GM23338 (cell line): ENCODE measurements at regions not wholly inside any gene's neighbourhood (a gene's known extent, or its start where the extent isn't known, plus 50 kb on each side); places are given as distances from the start of the nearest gene placed in this dataset.

Experiments
- ATAC-seq: fragments of 200-7000 bp; cut with Tn5 transposase; 3 replicates; pipeline ENCODE4 v1.9.1; 2020
- DNase-seq: peaks from one replicate; pipeline ENCODE4 v3.0.0-alpha.2; 2015; ENCODE audit warnings: low spot score
- H2AFZ ChIP-seq: fragments of 200-600 bp; sonication (generic); 2 replicates; pipeline ENCODE4 v1.8.0; 2016; ENCODE audit warnings: antibody characterized with exemption, mild to moderate bottlenecking, moderate library complexity
- H3F3A ChIP-seq: fragments of 200-600 bp; sonication (generic); replicated peaks from 2 replicates; pipeline ENCODE4 v1.8.0; 2017; ENCODE audit warnings: antibody characterized with exemption, mixed run types, low read depth
- H3K27ac ChIP-seq: fragments of 200-600 bp; sonication (generic); 2 replicates; pipeline ENCODE4 v1.6.1; 2016; ENCODE audit warnings: low read depth
- H3K27me3 ChIP-seq: fragments of 200-600 bp; sonication (generic); 2 replicates; pipeline ENCODE4 v1.8.0; 2016; ENCODE audit warnings: mild to moderate bottlenecking, mixed run types, moderate library complexity; ENCODE audit not compliant: insufficient read depth
- H3K36me3 ChIP-seq: fragments of 200-600 bp; sonication (generic); 2 replicates; pipeline ENCODE4 v1.8.0; 2016; ENCODE audit warnings: mild to moderate bottlenecking; ENCODE audit not compliant: insufficient read depth
- H3K4me1 ChIP-seq: fragments of 200-600 bp; sonication (generic); 2 replicates; pipeline ENCODE4 v1.8.0; 2016; ENCODE audit warnings: mild to moderate bottlenecking, moderate library complexity; ENCODE audit not compliant: insufficient read depth
- H3K4me2 ChIP-seq: fragments of 200-600 bp; sonication (generic); 2 replicates; pipeline ENCODE4 v1.7.1; 2017; ENCODE audit warnings: mixed run types
- H3K4me3 ChIP-seq: fragments of 200-600 bp; sonication (generic); 2 replicates; pipeline ENCODE4 v1.6.1; 2016; ENCODE audit warnings: mixed run types
- H3K79me2 ChIP-seq: fragments of 200-600 bp; sonication (generic); replicated peaks from 2 replicates; pipeline ENCODE4 v1.8.0; 2017; ENCODE audit warnings: mild to moderate bottlenecking; ENCODE audit not compliant: insufficient read depth
- H3K9me2 ChIP-seq: fragments of 200-600 bp; sonication (generic); 2 replicates; pipeline ENCODE4 v1.8.0; 2017; ENCODE audit not compliant: insufficient read depth
- H4K20me1 ChIP-seq: fragments of 200-600 bp; sonication (generic); replicated peaks from 2 replicates; pipeline ENCODE4 v1.8.0; 2017; ENCODE audit warnings: mild to moderate bottlenecking; ENCODE audit not compliant: insufficient read depth
- H3K27ac Mint-ChIP-seq: 2 replicates; pipeline ENCODE4 v1.8.0; 2020; ENCODE audit warnings: inconsistent platforms, mild to moderate bottlenecking, moderate library complexity, mixed read lengths
- H3K27me3 Mint-ChIP-seq: 3 replicates; pipeline ENCODE4 v1.8.0; 2022; ENCODE audit warnings: low read depth, mild to moderate bottlenecking, moderate library complexity, mixed read lengths, inconsistent platforms; ENCODE audit not compliant: insufficient read depth, poor library complexity
- H3K36me3 Mint-ChIP-seq: 3 replicates; pipeline ENCODE4 v1.8.0; 2021; ENCODE audit warnings: low read depth, mild to moderate bottlenecking, inconsistent platforms, moderate library complexity, mixed read lengths
- H3K4me1 Mint-ChIP-seq: 3 replicates; pipeline ENCODE4 v1.8.0; 2020; ENCODE audit warnings: mild to moderate bottlenecking, inconsistent platforms, mixed read lengths
- H3K4me3 Mint-ChIP-seq: 3 replicates; pipeline ENCODE4 v1.8.0; 2021; ENCODE audit warnings: moderate library complexity, mild to moderate bottlenecking, inconsistent platforms, mixed read lengths
- H3K9me3 Mint-ChIP-seq: 3 replicates; pipeline ENCODE4 v1.8.0; 2020; ENCODE audit warnings: moderate library complexity, mild to moderate bottlenecking, inconsistent platforms, mixed read lengths
- CREB1 ChIP-seq: fragments of 250-450 bp; sonication (Bioruptor Pico); IDR thresholded peaks from 2 replicates; pipeline ENCODE4 v1.5.0; 2020; ENCODE audit warnings: low read depth, mild to moderate bottlenecking, moderate library complexity
- ETS1 ChIP-seq: IDR thresholded peaks from 2 replicates; pipeline ENCODE4 v1.6.1; 2016; ENCODE audit warnings: antibody characterized with exemption
- EZH2 ChIP-seq: fragments of 200-600 bp; sonication (generic); IDR thresholded peaks from one replicate; pipeline ENCODE4 v1.8.0; 2017; ENCODE audit warnings: antibody characterized with exemption, mild to moderate bottlenecking, low read depth; ENCODE audit not compliant: unreplicated experiment
- EZH2phosphoT487 ChIP-seq: fragments of 200-600 bp; sonication (generic); IDR thresholded peaks from one replicate; pipeline ENCODE4 v1.8.1; 2018; ENCODE audit warnings: antibody characterized with exemption; ENCODE audit not compliant: unreplicated experiment
- JUNB ChIP-seq: IDR thresholded peaks from one replicate; pipeline ENCODE4 v1.6.1; 2016; ENCODE audit warnings: antibody characterized with exemption; ENCODE audit not compliant: unreplicated experiment
- NANOG ChIP-seq: IDR thresholded peaks from 2 replicates; pipeline ENCODE4 v1.6.1; 2016; ENCODE audit warnings: antibody characterized with exemption, borderline replicate concordance
- ZNF114 ChIP-seq: fragments of 250-450 bp; sonication (Bioruptor Pico); IDR thresholded peaks from 2 replicates; pipeline ENCODE4 v1.5.0; 2020; ENCODE audit warnings: mild to moderate bottlenecking, moderate library complexity
- ZNF462 ChIP-seq: fragments of 250-450 bp; sonication (Bioruptor Pico); IDR thresholded peaks from 2 replicates; pipeline ENCODE4 v1.5.0; 2020; ENCODE audit warnings: mild to moderate bottlenecking, moderate library complexity

GRCh38 chr1:36628804-36629203, 146.1 kb upstream of the CSF3R start:
- ATAC-seq (no peak), DNase-seq (no peak)
- H3K36me3 ChIP-seq: no peaks in the 10 kb centered on the region
- no peak overlapping the region for H3K4me2 ChIP-seq
- no peaks in the 10 kb centered on the region for H3K79me2 ChIP-seq
- no peaks in the 10 kb centered on the region for H3K9me2 ChIP-seq
- no peak overlapping the region for H3K4me3 ChIP-seq
- TF ChIP-seq ETS1: no peak
- no peak for TF ChIP-seq NANOG
- no peak for TF ChIP-seq ZNF114 (CRISPR knock-in tag)
- no peak for TF ChIP-seq EZH2
- no peak for TF ChIP-seq ZNF462
- TF ChIP-seq EZH2phosphoT487: no peak
- TF ChIP-seq CREB1 (CRISPR knock-in tag): no peak
- no peak for TF ChIP-seq JUNB
- Mint-ChIP-seq H3K36me3 (no peaks in the 10 kb centered on the region), H3K4me3 (no peak overlapping the region), H3K27ac (no peak overlapping the region), H3K27me3 (peaks cover 4% of the 10 kb centered on the region), H3K4me1 (peaks cover 27% of the 10 kb centered on the region), H3K9me3 (no peaks in the 10 kb centered on the region)
- H3K27me3 ChIP-seq: no peaks in the 10 kb centered on the region
- H3K27ac ChIP-seq: no peak overlapping the region
- no peak overlapping the region for H2AFZ ChIP-seq
- peaks cover 25% of the 10 kb centered on the region for H3K4me1 ChIP-seq
- H3F3A ChIP-seq: no peaks in the 10 kb centered on the region
- no peaks in the 10 kb centered on the region for H4K20me1 ChIP-seq
